ENCODE measurements at regions not wholly inside any gene's neighbourhood (a gene's known extent, or its start where the extent isn't known, plus 50 kb on each side); places are given as distances from the start of the nearest gene placed in this dataset.

- no peak for TF ChIP-seq POLR2A (IDR thresholded peaks at IDR 0.05)
- TF ChIP-seq CTCF (IDR thresholded peaks at IDR 0.05), result no peak
Measured at GRCh38 chr2:191478799-191479679, 198.9 kb upstream of the NABP1 start.

All from thyroid gland (tissue), 4 donors.